ENCODE measurements at regions not wholly inside any gene's neighbourhood (a gene's known extent, or its start where the extent isn't known, plus 50 kb on each side); places are given as distances from the start of the nearest gene placed in this dataset.

GRCh38 chr2:33946193-33946592 is 347.1 kb upstream of the FAM98A start (continued):
- TF ChIP-seq CHD7 (IDR thresholded peaks at IDR 0.05; ENCODE audit: insufficient replicate concordance, low read length) (no peak), E2F6 (IDR thresholded peaks at IDR 0.05) (no peak), CHD2 (IDR thresholded peaks at IDR 0.05; ENCODE audit: low read length) (no peak), POLR2AphosphoS5 (IDR thresholded peaks at IDR 0.05; ENCODE audit: low read depth, low read length) (no peak), RFX5 (IDR thresholded peaks at IDR 0.05; ENCODE audit: borderline replicate concordance, low read depth, low read length) (no peak), SP2 (IDR thresholded peaks at IDR 0.05; ENCODE audit: low read length) (no peak), GTF2F1 (IDR thresholded peaks at IDR 0.05; ENCODE audit: borderline replicate concordance, low read depth, low read length) (no peak)

All from H1 (cell line).